ENCODE measurements at regions not wholly inside any gene's neighbourhood (a gene's known extent, or its start where the extent isn't known, plus 50 kb on each side); places are given as distances from the start of the nearest gene placed in this dataset.

DNA sequence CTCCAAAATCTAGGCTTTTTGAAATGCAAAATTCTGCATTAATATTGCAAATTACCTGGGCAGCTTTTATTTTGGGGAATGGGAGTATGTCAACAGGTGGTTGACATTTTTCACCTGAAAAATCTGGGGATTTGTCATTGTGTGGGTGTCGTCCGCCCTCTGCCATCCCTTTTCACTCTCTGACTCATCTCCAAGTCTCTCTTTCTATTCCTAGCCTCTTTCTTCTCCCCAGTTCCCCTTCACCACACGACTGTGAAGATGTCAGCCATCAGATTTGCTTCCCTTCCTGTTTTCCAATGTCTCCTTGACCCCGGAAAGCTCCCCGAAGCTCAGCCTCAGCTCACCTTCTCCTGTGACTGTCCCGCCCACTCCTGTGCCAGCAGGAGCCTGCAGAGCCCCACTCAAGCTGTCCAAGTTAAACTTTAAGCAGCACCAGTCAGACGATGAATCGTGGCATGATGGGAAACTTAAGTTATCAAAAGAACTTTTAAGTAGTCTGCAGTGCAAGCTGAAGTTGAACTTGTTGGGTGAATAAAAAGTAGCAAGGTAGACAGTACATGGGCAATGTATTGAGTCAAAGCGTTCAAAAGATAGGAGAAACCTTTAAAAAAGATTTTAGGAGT, 590.2 kb downstream of the VRK1 start:
- no peak for FAIRE-seq
- no peak overlapping the region for H2AFZ ChIP-seq (ENCODE audit: low read length)
- ChIA-PET POLR2A (no interaction called here), CTCF (ENCODE audit: low intra/inter-chr PET ratio, low total read pairs) (no interaction called here)
- no TSS peak for BruUV-seq (replicated peaks)
- H3K79me2 ChIP-seq (ENCODE audit: insufficient read depth, low read length), result no peaks in the 10 kb centered on the region
- no peak overlapping the region for H3K27ac ChIP-seq (ENCODE audit: extremely low read length, insufficient read depth, low read length)
- in situ Hi-C loops (cut with HindIII; ENCODE audit: extremely low pct_ligation_motif_present, low pct_unique_long_range_greater_than_20kb), result no loop called here
- H3K4me2 ChIP-seq (ENCODE audit: low read depth, low read length), result no peak overlapping the region
- no peaks in the 10 kb centered on the region for H3K4me1 ChIP-seq (ENCODE audit: insufficient read depth, low read length)
- no peaks in the 10 kb centered on the region; a peak in 1 of 5 replicates for H3K27me3 ChIP-seq (ENCODE audit: control insufficient read depth in 1 of 2, insufficient read depth in 2 of 2, low read length in 2 of 2)
- 7% methylated on average over 9 of the region's 9 CpGs for WGBS (ENCODE audit: low lambda C conversion rate)
- H3K9me3 ChIP-seq (ENCODE audit: low read length), result peaks cover 16% of the 10 kb centered on the region; the same call in 1 of the 2 replicates
- intact Hi-C loops (cut with micrococcal nuclease; ENCODE audit: unreplicated experiment), result no loop called here
- no peak for ATAC-seq
- no peaks in the 10 kb centered on the region for H4K20me1 ChIP-seq (ENCODE audit: insufficient read depth, low read length)
- no peak for DNase-seq (ENCODE audit: low spot score)
- H3K9ac ChIP-seq (ENCODE audit: insufficient read depth, low read depth, low read length), result no peak overlapping the region
- TF ChIP-seq, protein P1, sequence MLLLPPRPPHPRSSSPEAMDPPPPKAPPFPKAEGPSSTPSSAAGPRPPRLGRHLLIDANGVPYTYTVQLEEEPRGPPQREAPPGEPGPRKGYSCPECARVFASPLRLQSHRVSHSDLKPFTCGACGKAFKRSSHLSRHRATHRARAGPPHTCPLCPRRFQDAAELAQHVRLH (CRISPR knock-in tag; IDR thresholded peaks at IDR 0.05; ENCODE audit: borderline replicate concordance, low read depth), result no peak
- TF ChIP-seq PCBP1 (IDR thresholded peaks at IDR 0.05; ENCODE audit: borderline replicate concordance, low read depth, low read length) (no peak), GABPA (IDR thresholded peaks at IDR 0.05; ENCODE audit: low read depth, low read length) (no peak), GABPA (CRISPR knock-in tag; IDR thresholded peaks at IDR 0.05; ENCODE audit: low read depth) (no peak), ZNF616 (CRISPR knock-in tag; IDR thresholded peaks at IDR 0.05; ENCODE audit: low read depth) (no peak), SIN3B (IDR thresholded peaks at IDR 0.05; ENCODE audit: low read length) (no peak), STAG1 (CRISPR knock-in tag; IDR thresholded peaks at IDR 0.05) (no peak)
- H3K36me3 ChIP-seq (replicated peaks in 1 of 2; ENCODE audit: control insufficient read depth in 1 of 2, insufficient read depth in 2 of 2, low read length in 2 of 2), result no peaks in the 10 kb centered on the region
- H3K4me3 ChIP-seq (replicated peaks in 1 of 3; ENCODE audit: insufficient read depth in 1 of 3, low read depth in 2 of 3, low read length in 3 of 3), result no peak overlapping the region

DNA sequence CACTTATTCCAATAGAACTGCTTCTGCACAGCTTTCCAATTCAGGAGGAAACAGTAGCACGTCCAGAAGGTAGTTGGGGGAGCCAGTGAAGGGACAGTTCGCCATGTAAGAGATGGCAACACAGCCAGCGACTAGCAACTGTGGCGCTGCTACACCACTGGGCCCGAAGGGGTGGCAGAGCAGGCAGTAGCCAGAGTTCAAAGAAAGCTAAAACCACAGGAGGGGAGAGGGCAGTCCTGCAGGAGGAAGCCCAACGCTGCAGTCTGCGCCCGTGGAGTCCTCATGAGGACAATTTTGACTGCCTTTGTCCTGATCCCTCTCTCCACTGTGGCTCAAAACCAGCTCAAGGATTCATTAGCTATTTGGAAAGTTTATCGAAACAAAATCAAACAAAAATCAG, 591.2 kb downstream of the VRK1 start:
- Histone ChIP-seq H3K27me3 (ENCODE audit: control insufficient read depth in 1 of 2, insufficient read depth in 2 of 2, low read length in 2 of 2) (no peaks in the 10 kb centered on the region; a peak in 1 of 5 replicates), H3K4me1 (ENCODE audit: insufficient read depth, low read length) (no peaks in the 10 kb centered on the region), H4K20me1 (ENCODE audit: insufficient read depth, low read length) (no peaks in the 10 kb centered on the region), H3K9ac (ENCODE audit: insufficient read depth, low read depth, low read length) (no peak overlapping the region), H3K9me3 (ENCODE audit: low read length) (peaks cover 16% of the 10 kb centered on the region; the same call in 1 of the 2 replicates), H3K4me3 (replicated peaks in 1 of 3; ENCODE audit: insufficient read depth in 1 of 3, low read depth in 2 of 3, low read length in 3 of 3) (no peak overlapping the region), H2AFZ (ENCODE audit: low read length) (no peak overlapping the region), H3K79me2 (ENCODE audit: insufficient read depth, low read length) (no peaks in the 10 kb centered on the region), H3K4me2 (ENCODE audit: low read depth, low read length) (no peak overlapping the region), H3K27ac (ENCODE audit: extremely low read length, insufficient read depth, low read length) (no peak overlapping the region), H3K36me3 (replicated peaks in 1 of 2; ENCODE audit: control insufficient read depth in 1 of 2, insufficient read depth in 2 of 2, low read length in 2 of 2) (no peaks in the 10 kb centered on the region)
- ChIA-PET CTCF (ENCODE audit: low intra/inter-chr PET ratio, low total read pairs) (no interaction called here), POLR2A (no interaction called here)
- 10% methylated on average over 8 of the region's 9 CpGs for WGBS (ENCODE audit: low lambda C conversion rate)
- in situ Hi-C loops (cut with HindIII; ENCODE audit: extremely low pct_ligation_motif_present, low pct_unique_long_range_greater_than_20kb), result no loop called here
- ATAC-seq (no peak), DNase-seq (ENCODE audit: low spot score) (no peak), FAIRE-seq (no peak)
- BruUV-seq (replicated peaks), result no TSS peak
- intact Hi-C loops (cut with micrococcal nuclease; ENCODE audit: unreplicated experiment), result no loop called here
- TF ChIP-seq NFIC (IDR thresholded peaks at IDR 0.05; ENCODE audit: low read length) (no peak), PAWR (CRISPR knock-in tag; IDR thresholded peaks at IDR 0.05; ENCODE audit: borderline replicate concordance) (no peak), ZSCAN29 (CRISPR knock-in tag; conservative IDR thresholded peaks at IDR 0.05) (no peak), BCL6 (CRISPR knock-in tag; IDR thresholded peaks at IDR 0.05) (no peak), ISX (CRISPR knock-in tag; conservative IDR thresholded peaks at IDR 0.05) (no peak), ZNF724P (CRISPR knock-in tag; IDR thresholded peaks at IDR 0.05; ENCODE audit: borderline replicate concordance) (no peak), NFE2 (CRISPR knock-in tag; IDR thresholded peaks at IDR 0.05) (no peak), ZBTB1 (CRISPR knock-in tag; IDR thresholded peaks at IDR 0.05; ENCODE audit: borderline replicate concordance) (no peak), PTBP1 (IDR thresholded peaks at IDR 0.05; ENCODE audit: low read depth, low read length, poor library complexity, severe bottlenecking) (no peak), ZNF7 (CRISPR knock-in tag; IDR thresholded peaks at IDR 0.05) (no peak), ZNF274 (CRISPR knock-in tag; IDR thresholded peaks at IDR 0.05) (no peak), SRSF1 (optimal IDR thresholded peaks at IDR 0.05; ENCODE audit: low read depth, low read length) (no peak), ZNF552 (CRISPR knock-in tag; IDR thresholded peaks at IDR 0.05; ENCODE audit: borderline replicate concordance) (no peak), JUND (CRISPR knock-in tag; IDR thresholded peaks at IDR 0.05) (no peak), MAFF (IDR thresholded peaks at IDR 0.05; ENCODE audit: low read depth, low read length) (no peak), ZNF331 (CRISPR knock-in tag; IDR thresholded peaks at IDR 0.05) (no peak)
- TF ChIP-seq, protein P1 (CRISPR knock-in tag; IDR thresholded peaks at IDR 0.05; ENCODE audit: borderline replicate concordance, low read depth), result no peak

Data from HepG2 (cell line).